ENCODE measurements at regions not wholly inside any gene's neighbourhood (a gene's known extent, or its start where the extent isn't known, plus 50 kb on each side); places are given as distances from the start of the nearest gene placed in this dataset.

- CTCF ChIA-PET: no interaction called here
- no peak overlapping the region for H3K4me3 Mint-ChIP-seq (ENCODE audit: low read depth, unreplicated experiment)
- no peaks in the 10 kb centered on the region for H3K36me3 Mint-ChIP-seq (ENCODE audit: insufficient read depth, unreplicated experiment)
- no peak for TF ChIP-seq CTCF (IDR thresholded peaks at IDR 0.05; ENCODE audit: unreplicated experiment)
- no peak overlapping the region for H3K27ac Mint-ChIP-seq (ENCODE audit: unreplicated experiment)
- no peaks in the 10 kb centered on the region for H3K27me3 Mint-ChIP-seq (ENCODE audit: unreplicated experiment)
- intact Hi-C loops (cut with micrococcal nuclease; ENCODE audit: unreplicated experiment): no loop called here
- H3K9me3 Mint-ChIP-seq (ENCODE audit: low read depth, unreplicated experiment): peaks cover 14% of the 10 kb centered on the region
- no peaks in the 10 kb centered on the region for H3K4me1 Mint-ChIP-seq (ENCODE audit: low read depth, unreplicated experiment)
- BruUV-seq (replicated peaks): no TSS peak
- DNase-seq: no peak
Observed at GRCh38 chr3:74564560-74564959, 49.9 kb downstream of the CNTN3 start.

- no peak overlapping the region for H3K27ac Mint-ChIP-seq (ENCODE audit: unreplicated experiment)
- H3K36me3 Mint-ChIP-seq (ENCODE audit: insufficient read depth, unreplicated experiment): no peaks in the 10 kb centered on the region
- H3K4me3 Mint-ChIP-seq (ENCODE audit: low read depth, unreplicated experiment): no peak overlapping the region
- CTCF ChIA-PET: no interaction called here
- H3K9me3 Mint-ChIP-seq (ENCODE audit: low read depth, unreplicated experiment): peaks cover 16% of the 10 kb centered on the region
- DNase-seq: no peak
- BruUV-seq (replicated peaks): no TSS peak
- intact Hi-C loops (cut with micrococcal nuclease; ENCODE audit: unreplicated experiment): no loop called here
- no peaks in the 10 kb centered on the region for H3K4me1 Mint-ChIP-seq (ENCODE audit: low read depth, unreplicated experiment)
- no peak for TF ChIP-seq CTCF (IDR thresholded peaks at IDR 0.05; ENCODE audit: unreplicated experiment)
- H3K27me3 Mint-ChIP-seq (ENCODE audit: unreplicated experiment): no peaks in the 10 kb centered on the region
Observed at GRCh38 chr3:74562558-74563269, 51.7 kb downstream of the CNTN3 start.

DNA sequence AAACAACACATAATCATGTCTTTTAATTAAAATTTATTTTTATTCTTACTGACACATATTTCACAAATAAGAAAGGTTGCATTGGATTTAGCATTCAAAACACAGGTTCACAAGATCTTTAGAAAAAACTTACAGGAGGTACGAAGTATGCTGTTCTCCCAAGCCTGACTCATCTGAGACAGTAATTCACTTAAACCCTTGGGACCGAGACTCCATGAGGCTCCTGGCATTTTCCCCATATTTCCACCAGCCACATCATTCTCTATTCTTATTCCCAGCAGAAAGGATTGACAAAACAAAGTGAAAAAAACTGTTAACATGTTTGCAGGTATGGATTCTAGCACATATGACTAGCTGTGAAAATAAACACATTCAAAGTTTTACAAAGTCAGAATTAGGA, 52.6 kb downstream of the CNTN3 start:
- Mint-ChIP-seq H3K27ac (ENCODE audit: unreplicated experiment) (no peak overlapping the region), H3K9me3 (ENCODE audit: low read depth, unreplicated experiment) (peaks cover 14% of the 10 kb centered on the region), H3K4me1 (ENCODE audit: low read depth, unreplicated experiment) (no peaks in the 10 kb centered on the region), H3K36me3 (ENCODE audit: insufficient read depth, unreplicated experiment) (no peaks in the 10 kb centered on the region), H3K4me3 (ENCODE audit: low read depth, unreplicated experiment) (no peak overlapping the region), H3K27me3 (ENCODE audit: unreplicated experiment) (no peaks in the 10 kb centered on the region)
- no TSS peak for BruUV-seq (replicated peaks)
- TF ChIP-seq CTCF (IDR thresholded peaks at IDR 0.05; ENCODE audit: unreplicated experiment): no peak
- CTCF ChIA-PET: no interaction called here
- no peak for DNase-seq
- intact Hi-C loops (cut with micrococcal nuclease; ENCODE audit: unreplicated experiment): no loop called here

GRCh38 chr3:74559261-74559660, 55.2 kb downstream of the CNTN3 start:
- Mint-ChIP-seq H3K9me3 (ENCODE audit: low read depth, unreplicated experiment) (peaks cover 13% of the 10 kb centered on the region), H3K4me3 (ENCODE audit: low read depth, unreplicated experiment) (no peak overlapping the region), H3K36me3 (ENCODE audit: insufficient read depth, unreplicated experiment) (no peaks in the 10 kb centered on the region), H3K4me1 (ENCODE audit: low read depth, unreplicated experiment) (no peaks in the 10 kb centered on the region), H3K27ac (ENCODE audit: unreplicated experiment) (no peak overlapping the region), H3K27me3 (ENCODE audit: unreplicated experiment) (no peaks in the 10 kb centered on the region)
- intact Hi-C loops (cut with micrococcal nuclease; ENCODE audit: unreplicated experiment): no loop called here
- CTCF ChIA-PET: no interaction called here
- BruUV-seq (replicated peaks): no TSS peak
- DNase-seq: no peak
- TF ChIP-seq CTCF (IDR thresholded peaks at IDR 0.05; ENCODE audit: unreplicated experiment): no peak

Measured in Calu3 (cell line).